RWPE1 (cell line): ENCODE measurements at regions not wholly inside any gene's neighbourhood (a gene's known extent, or its start where the extent isn't known, plus 50 kb on each side); places are given as distances from the start of the nearest gene placed in this dataset.

Experiments
- CTCF ChIA-PET: fragments of 350-600 bp; sonication (Branson Sonifier 250); formaldehyde crosslinking; extraction: SDS; loops from one replicate; lab custom pipeline; 2021; lab: Yijun Ruan, JAX
- POLR2A ChIA-PET: fragments of 400-600 bp; formaldehyde crosslinking; extraction: SDS; loops from one replicate; lab custom pipeline; 2020; ENCODE audit warnings: antibody characterized with exemption; ENCODE audit not compliant: low non-redundant PET; lab: Yijun Ruan, JAX
- DNase-seq: peaks from one replicate; pipeline ENCODE4 v3.0.0; 2012; ENCODE audit warnings: low spot score
- H3K27ac ChIP-seq: fragments of 450-650 bp; 2 replicates; pipeline ENCODE4 v1.5.1; 2017
- CTCF ChIP-seq: fragments of 450-650 bp; conservative IDR thresholded peaks from 2 replicates; pipeline ENCODE4 v1.5.1; 2017; ENCODE audit warnings: low read depth, mild to moderate bottlenecking

GRCh38 chr17:68179236-68179925 lies 68.5 kb upstream of the AMZ2 start:
- POLR2A ChIA-PET, result no interaction called here
- no peak overlapping the region for H3K27ac ChIP-seq
- DNase-seq, result no peak
- CTCF ChIA-PET, result no interaction called here
- no peak for TF ChIP-seq CTCF

- H3K27ac ChIP-seq, result no peak overlapping the region
- POLR2A ChIA-PET, result no interaction called here
- DNase-seq, result no peak
- no peak for TF ChIP-seq CTCF
- CTCF ChIA-PET, result no interaction called here
Observed at GRCh38 chr17:68179926-68180285, 67.9 kb upstream of the AMZ2 start.

- no peak for TF ChIP-seq CTCF
- no peak for DNase-seq
- H3K27ac ChIP-seq, result no peak overlapping the region
- ChIA-PET CTCF (interaction anchor here (0.6 kb wide), 1 partner anchor 409 kb away, joined by 3 read pairs; no protein-coding TSS in a partner anchor), POLR2A (no interaction called here)
Observed at GRCh38 chr17:68182011-68182306, 65.9 kb upstream of the AMZ2 start.

GRCh38 chr17:68182940-68183551 lies 64.8 kb upstream of the AMZ2 start:
- CTCF ChIA-PET, result no interaction called here
- POLR2A ChIA-PET, result interaction anchor here (0.7 kb wide), 1 partner anchor 27 kb away, joined by 3 read pairs; no protein-coding TSS in a partner anchor
- no peak overlapping the region for H3K27ac ChIP-seq
- peak; percentile 47 for DNase-seq
- TF ChIP-seq CTCF, result no peak

GRCh38 chr17:68184141-68184571 lies 63.7 kb upstream of the AMZ2 start:
- H3K27ac ChIP-seq, result no peak overlapping the region
- no peak for TF ChIP-seq CTCF
- ChIA-PET POLR2A (no interaction called here), CTCF (interaction anchor here (0.6 kb wide), 1 partner anchor 44 kb away, joined by 3 read pairs; no protein-coding TSS in a partner anchor)
- DNase-seq, result peak; percentile 41

- TF ChIP-seq CTCF, result no peak
- POLR2A ChIA-PET, result no interaction called here
- H3K27ac ChIP-seq, result no peak overlapping the region
- DNase-seq, result no peak
- CTCF ChIA-PET, result interaction anchor here (0.6 kb wide), 1 partner anchor 14 kb away, joined by 4 read pairs; no protein-coding TSS in a partner anchor
Observed at GRCh38 chr17:68184816-68185436, 62.9 kb upstream of the AMZ2 start.
